Naive thymus-derived CD4-positive, alpha-beta T cell (primary cell): ENCODE measurements at regions not wholly inside any gene's neighbourhood (a gene's known extent, or its start where the extent isn't known, plus 50 kb on each side); places are given as distances from the start of the nearest gene placed in this dataset.
"Not testable (repeated sequence)": the region's sequence is repeated elsewhere in the genome, so short reads cannot be mapped to it uniquely, and the experiment has no call there.

Experiments
- ATAC-seq: fragments of 150-1000 bp; cut with Tn5 transposase; 2 replicates; pipeline ENCODE4 v1.10.0; 2021; ENCODE audit warnings: mild to moderate bottlenecking, moderate library complexity
- CTCF ChIA-PET: fragments of 350-600 bp; sonication (Branson Sonifier 250); formaldehyde crosslinking; loops from one replicate; lab custom pipeline; 2021; ENCODE audit warnings: antibody characterized with exemption; lab: Charles Lee
- POLR2A ChIA-PET: fragments of 350-600 bp; sonication (Branson Sonifier 250); formaldehyde crosslinking; loops from one replicate; lab custom pipeline; 2021; ENCODE audit warnings: antibody characterized with exemption, inconsistent platforms; lab: Charles Lee
- DNase-seq, 9 donors: peaks; one replicate each; pipeline versions ENCODE4 v3.0.0 to v3.0.0-alpha.2; 2020 to 2022; ENCODE audit warnings: mixed read lengths in 1 of 9
- H3K27ac ChIP-seq: one replicate; pipeline ENCODE4 v1.7.0; 2013; ENCODE audit warnings: mild to moderate bottlenecking, low read depth, low read length, moderate library complexity
- H3K27me3 ChIP-seq, 2 donors: one replicate each; pipeline ENCODE4 v1.7.0; 2013; ENCODE audit warnings: low read length in 2 of 2, mild to moderate bottlenecking in 2 of 2, moderate library complexity in 2 of 2; ENCODE audit not compliant: control insufficient read depth in 2 of 2, insufficient read depth in 2 of 2
- H3K36me3 ChIP-seq, 3 experiments: 1 replicate in 2 of 3; 2 replicates in 1 of 3; pipeline ENCODE4 v1.7.0; 2013; ENCODE audit warnings: low read length in 3 of 3, mild to moderate bottlenecking in 3 of 3, moderate library complexity in 1 of 3; ENCODE audit not compliant: insufficient read depth in 3 of 3, control insufficient read depth in 2 of 3
- H3K4me1 ChIP-seq, 2 donors: one replicate each; pipeline ENCODE4 v1.7.0; 2013; ENCODE audit warnings: low read length in 2 of 2, mild to moderate bottlenecking in 2 of 2, moderate library complexity in 1 of 2; ENCODE audit not compliant: control insufficient read depth in 2 of 2, insufficient read depth in 2 of 2
- H3K4me3 ChIP-seq: 2 replicates; pipeline ENCODE4 v1.7.0; 2013; ENCODE audit warnings: mild to moderate bottlenecking, low read length
- H3K9me3 ChIP-seq, 3 experiments: 1 replicate in 2 of 3; 2 replicates in 1 of 3; pipeline ENCODE4 v1.7.0; 2013; ENCODE audit warnings: low read length in 3 of 3; ENCODE audit not compliant: control insufficient read depth in 2 of 3
- H3K27ac Mint-ChIP-seq, 9 donors: one replicate each; pipeline ENCODE4 v1.8.0; 2020 to 2022; ENCODE audit warnings: mixed read lengths in 9 of 9, mild to moderate bottlenecking in 8 of 9, moderate library complexity in 5 of 9, inconsistent platforms in 2 of 9
- H3K27me3 Mint-ChIP-seq, 5 donors: one replicate each; pipeline ENCODE4 v1.8.0; 2021 to 2022; ENCODE audit warnings: mixed read lengths in 5 of 5, mild to moderate bottlenecking in 1 of 5
- H3K36me3 Mint-ChIP-seq, 5 donors: one replicate each; pipeline ENCODE4 v1.8.0; 2020 to 2022; ENCODE audit warnings: mixed read lengths in 5 of 5, mild to moderate bottlenecking in 3 of 5, inconsistent platforms in 1 of 5
- H3K4me1 Mint-ChIP-seq, 7 donors: one replicate each; pipeline ENCODE4 v1.8.0; 2020 to 2022; ENCODE audit warnings: mixed read lengths in 7 of 7, mild to moderate bottlenecking in 3 of 7, inconsistent platforms in 1 of 7
- H3K4me3 Mint-ChIP-seq, 10 donors: one replicate each; pipeline ENCODE4 v1.8.0; 2020 to 2022; ENCODE audit warnings: mild to moderate bottlenecking in 10 of 10, mixed read lengths in 10 of 10, moderate library complexity in 6 of 10, inconsistent platforms in 2 of 10
- H3K9me3 Mint-ChIP-seq, 11 donors: one replicate each; pipeline ENCODE4 v1.8.0; 2020 to 2022; ENCODE audit warnings: mixed read lengths in 11 of 11, mild to moderate bottlenecking in 4 of 11, inconsistent platforms in 1 of 11, moderate library complexity in 1 of 11
- intact Hi-C, 2 donors: fragments of 100-400 bp; cut with micrococcal nuclease; formaldehyde crosslinking; loops; one replicate each; pipeline ENCODE4 v1.15.1; 2023

DNA sequence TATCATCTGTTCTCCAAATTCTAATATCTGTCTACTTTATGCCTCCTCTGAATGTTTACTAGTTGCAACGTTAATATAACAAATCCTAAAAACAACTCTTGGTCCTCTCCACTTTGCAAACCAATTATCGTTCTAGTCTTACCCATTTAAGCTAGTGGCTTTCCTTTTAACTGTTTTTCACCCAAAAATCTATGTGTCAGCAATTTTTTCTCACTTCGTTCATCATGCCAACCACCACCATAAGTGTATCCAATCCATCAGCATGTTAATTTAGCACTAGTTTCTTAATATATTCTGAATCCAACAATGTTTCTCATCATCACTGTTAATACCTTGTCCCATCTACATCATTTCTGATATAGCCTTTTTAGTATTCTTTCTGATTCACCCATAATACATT is 90.0 kb upstream of the RORB start:
- H3K4me3 ChIP-seq, result no peak overlapping the region
- H3K27ac Mint-ChIP-seq, result no peak overlapping the region
- H3K4me3 Mint-ChIP-seq, result no peak overlapping the region
- H3K4me1 Mint-ChIP-seq, result no peaks in the 10 kb centered on the region
- CTCF ChIA-PET, result no interaction called here
- intact Hi-C loops, result no loop called here
- peaks cover 3 to 34% (median 18%) of the 10 kb centered on the region in 11 donors for H3K9me3 Mint-ChIP-seq
- no peaks in the 10 kb centered on the region for H3K27me3 ChIP-seq
- no peak for ATAC-seq
- peaks cover 0 to 8% (median 0%) of the 10 kb centered on the region in 5 donors for H3K36me3 Mint-ChIP-seq
- no peak overlapping the region for H3K27ac ChIP-seq
- no peaks in the 10 kb centered on the region for H3K4me1 ChIP-seq
- POLR2A ChIA-PET, result no interaction called here
- peaks cover 0 to 5% (median 0%) of the 10 kb centered on the region in 5 donors for H3K27me3 Mint-ChIP-seq
- no peaks in the 10 kb centered on the region for H3K36me3 ChIP-seq
- peaks cover 0 to 7% (median 0%) of the 10 kb centered on the region in 3 experiments for H3K9me3 ChIP-seq
- DNase-seq, result no peak

DNA sequence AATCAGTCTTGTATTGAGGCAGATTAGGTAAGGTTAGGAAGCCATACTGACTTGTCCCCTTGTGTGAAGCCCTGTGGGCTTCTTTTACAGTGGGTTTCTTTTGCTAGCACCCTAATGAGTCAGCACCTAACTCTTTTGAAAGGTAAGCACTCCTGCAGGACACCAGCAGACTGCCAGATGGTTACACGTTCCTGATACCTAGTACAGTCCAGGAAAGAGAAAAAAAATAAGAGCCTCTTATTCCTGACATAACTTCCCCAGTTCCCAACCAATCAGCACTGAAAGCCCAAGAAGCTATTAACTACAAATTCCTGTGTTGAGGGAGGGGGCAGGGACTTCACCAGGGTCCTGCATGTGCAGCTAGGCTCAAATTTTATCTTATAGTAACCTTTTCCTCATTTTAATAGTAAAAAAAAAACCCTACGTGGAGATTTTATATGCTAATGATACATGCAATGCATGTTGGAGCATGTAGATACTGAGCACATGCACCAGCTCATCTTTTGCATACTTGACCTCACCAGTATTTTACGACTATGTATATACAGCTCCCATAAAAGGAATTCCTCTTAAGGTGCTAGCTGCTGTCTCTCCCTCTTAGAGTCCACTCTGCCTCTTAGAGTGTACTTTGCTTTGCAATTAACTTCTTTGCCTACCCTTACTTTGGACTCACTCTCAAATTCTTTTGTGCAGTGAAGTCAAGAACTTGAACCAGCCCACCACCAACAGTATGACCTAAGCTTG is 84.7 kb upstream of the RORB start:
- CTCF ChIA-PET, result no interaction called here
- H3K27me3 ChIP-seq, result no peaks in the 10 kb centered on the region
- Mint-ChIP-seq H3K27ac (no peak overlapping the region), H3K9me3 (peaks cover 0 to 12% (median 4%) of the 10 kb centered on the region in 11 donors), H3K4me1 (no peaks in the 10 kb centered on the region), H3K36me3 (no peaks in the 10 kb centered on the region), H3K27me3 (peaks cover 0 to 5% (median 0%) of the 10 kb centered on the region in 5 donors), H3K4me3 (no peak overlapping the region)
- no peaks in the 10 kb centered on the region for H3K36me3 ChIP-seq
- no peak for ATAC-seq
- POLR2A ChIA-PET, result no interaction called here
- no peak overlapping the region for H3K4me3 ChIP-seq
- no peaks in the 10 kb centered on the region for H3K4me1 ChIP-seq
- DNase-seq, result no peak
- no peak overlapping the region for H3K27ac ChIP-seq
- no peaks in the 10 kb centered on the region for H3K9me3 ChIP-seq
- intact Hi-C loops, result no loop called here

GRCh38 chr9:74413876-74414275 is 83.3 kb upstream of the RORB start:
- H3K9me3 Mint-ChIP-seq, result peaks cover 0 to 6% (median 2%) of the 10 kb centered on the region in 11 donors
- Histone ChIP-seq H3K27me3 (no peaks in the 10 kb centered on the region), H3K27ac (no peak overlapping the region), H3K4me3 (no peak overlapping the region), H3K4me1 (no peaks in the 10 kb centered on the region), H3K9me3 (no peaks in the 10 kb centered on the region), H3K36me3 (no peaks in the 10 kb centered on the region)
- DNase-seq (no peak), ATAC-seq (no peak)
- intact Hi-C loops, result no loop called here
- no peak overlapping the region for H3K4me3 Mint-ChIP-seq
- H3K36me3 Mint-ChIP-seq, result no peaks in the 10 kb centered on the region
- H3K27me3 Mint-ChIP-seq, result peaks cover 0 to 5% (median 0%) of the 10 kb centered on the region in 5 donors
- no peak overlapping the region for H3K27ac Mint-ChIP-seq
- ChIA-PET POLR2A (no interaction called here), CTCF (no interaction called here)
- H3K4me1 Mint-ChIP-seq, result no peaks in the 10 kb centered on the region

- intact Hi-C loops, result no loop called here
- POLR2A ChIA-PET, result no interaction called here
- CTCF ChIA-PET, result no interaction called here
Observed at GRCh38 chr9:74414325-74414724, 82.8 kb upstream of the RORB start.

GRCh38 chr9:74415995-74416394 is 81.1 kb upstream of the RORB start:
- Histone ChIP-seq H3K4me3 (no peak overlapping the region), H3K27me3 (no peaks in the 10 kb centered on the region), H3K27ac (no peak overlapping the region), H3K36me3 (no peaks in the 10 kb centered on the region), H3K4me1 (no peaks in the 10 kb centered on the region), H3K9me3 (no peaks in the 10 kb centered on the region)
- ATAC-seq (no peak), DNase-seq (no peak)
- POLR2A ChIA-PET, result no interaction called here
- intact Hi-C loops, result no loop called here
- Mint-ChIP-seq H3K4me3 (no peak overlapping the region), H3K27ac (peak overlapping the region in 1 of 9 donors; percentile 17), H3K4me1 (no peaks in the 10 kb centered on the region), H3K9me3 (peaks cover 0 to 6% (median 1%) of the 10 kb centered on the region in 11 donors), H3K36me3 (no peaks in the 10 kb centered on the region), H3K27me3 (no peaks in the 10 kb centered on the region)
- CTCF ChIA-PET, result no interaction called here

More at GRCh38 chr9:74414325-74414724, 82.8 kb upstream of the RORB start:
- H3K27me3 Mint-ChIP-seq, result peaks cover 0 to 4% (median 0%) of the 10 kb centered on the region in 5 donors
- Histone ChIP-seq H3K27ac (no peak overlapping the region), H3K4me3 (no peak overlapping the region), H3K4me1 (no peaks in the 10 kb centered on the region), H3K27me3 (no peaks in the 10 kb centered on the region), H3K36me3 (no peaks in the 10 kb centered on the region), H3K9me3 (no peaks in the 10 kb centered on the region)
- H3K4me1 Mint-ChIP-seq, result no peaks in the 10 kb centered on the region
- no peak for DNase-seq
- no peak overlapping the region for H3K27ac Mint-ChIP-seq
- H3K4me3 Mint-ChIP-seq, result no peak overlapping the region
- H3K36me3 Mint-ChIP-seq, result no peaks in the 10 kb centered on the region
- H3K9me3 Mint-ChIP-seq, result peaks cover 0 to 6% (median 2%) of the 10 kb centered on the region in 11 donors
- no peak for ATAC-seq

DNA sequence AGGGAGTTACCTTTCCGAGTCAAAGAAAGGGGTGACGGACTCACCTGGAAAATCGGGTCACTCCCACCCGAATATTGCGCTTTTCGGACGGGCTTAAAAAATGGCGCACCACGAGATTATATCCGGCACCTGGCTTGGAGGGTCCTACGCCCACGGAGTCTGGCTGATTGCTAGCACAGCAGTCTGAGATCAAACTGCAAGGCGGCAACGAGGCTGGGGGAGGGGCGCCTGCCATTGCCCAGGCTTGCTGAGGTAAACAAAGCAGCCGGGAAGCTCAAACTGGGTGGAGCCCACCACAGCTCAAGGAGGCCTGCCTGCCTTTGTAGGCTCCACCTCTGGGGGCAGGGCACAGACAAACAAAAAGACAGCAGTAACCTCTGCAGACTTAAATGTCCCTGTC is 72.6 kb upstream of the RORB start:
- H3K4me3 Mint-ChIP-seq, H3K36me3 Mint-ChIP-seq, intact Hi-C loops, H3K9me3 Mint-ChIP-seq, H3K4me3 ChIP-seq, H3K27me3 Mint-ChIP-seq, H3K27ac Mint-ChIP-seq, H3K36me3 ChIP-seq, H3K27ac ChIP-seq, H3K27me3 ChIP-seq, H3K4me1 ChIP-seq, H3K4me1 Mint-ChIP-seq, CTCF ChIA-PET, ATAC-seq, POLR2A ChIA-PET, H3K9me3 ChIP-seq: not testable (repeated sequence)
- DNase-seq, result peak in 1 of 9 donors; percentile 2

- Histone ChIP-seq H3K27ac (no peak overlapping the region), H3K36me3 (no peaks in the 10 kb centered on the region), H3K4me3 (no peak overlapping the region), H3K9me3 (no peaks in the 10 kb centered on the region), H3K4me1 (no peaks in the 10 kb centered on the region), H3K27me3 (no peaks in the 10 kb centered on the region)
- Mint-ChIP-seq H3K4me1 (no peaks in the 10 kb centered on the region), H3K36me3 (no peaks in the 10 kb centered on the region), H3K27me3 (peaks cover 0 to 5% (median 0%) of the 10 kb centered on the region in 5 donors), H3K9me3 (peaks cover 0 to 10% (median 3%) of the 10 kb centered on the region in 11 donors), H3K27ac (no peak overlapping the region), H3K4me3 (no peak overlapping the region)
- ATAC-seq (no peak), DNase-seq (no peak)
- intact Hi-C loops, result no loop called here
- ChIA-PET POLR2A (no interaction called here), CTCF (no interaction called here)
Observed at GRCh38 chr9:74431467-74431866, 65.7 kb upstream of the RORB start.
